Common myeloid progenitor, CD34-positive (primary cell): ENCODE measurements at regions not wholly inside any gene's neighbourhood (a gene's known extent, or its start where the extent isn't known, plus 50 kb on each side); places are given as distances from the start of the nearest gene placed in this dataset.
"Not testable (repeated sequence)": the region's sequence is repeated elsewhere in the genome, so short reads cannot be mapped to it uniquely, and the experiment has no call there.

Experiments used
- CTCF ChIA-PET: fragments of 350-600 bp; sonication (Branson Sonifier 250); formaldehyde crosslinking; loops from one replicate; lab custom pipeline; 2021; ENCODE audit warnings: antibody characterized with exemption; lab: Charles Lee
- POLR2A ChIA-PET: fragments of 350-600 bp; sonication (Branson Sonifier 250); formaldehyde crosslinking; loops from one replicate; lab custom pipeline; 2021; ENCODE audit warnings: antibody characterized with exemption; lab: Charles Lee
- DNase-seq, 3 donors: peaks; one replicate each; pipeline versions ENCODE4 v3.0.0 to v3.0.0-alpha.2; 2013
- H3K27ac ChIP-seq, 2 experiments: 1 replicate in 1 of 2; 2 replicates in 1 of 2; pipeline ENCODE4 v1.7.0; 2013; ENCODE audit warnings: inconsistent platforms in 2 of 2, low read length in 2 of 2, mild to moderate bottlenecking in 2 of 2, low read depth in 1 of 2, moderate library complexity in 1 of 2; ENCODE audit not compliant: severe bottlenecking in 2 of 2, insufficient read depth in 1 of 2, poor library complexity in 1 of 2
- H3K27me3 ChIP-seq, 5 experiments: replicated peaks in 2 of 5; 1 replicate in 3 of 5; 2 replicates in 2 of 5; pipeline versions ENCODE4 v1.6.1 to v1.7.0; 2013; ENCODE audit warnings: low read length in 4 of 5, mild to moderate bottlenecking in 2 of 5, moderate library complexity in 2 of 5, inconsistent platforms in 1 of 5; ENCODE audit not compliant: insufficient read depth in 5 of 5, control insufficient read depth in 4 of 5
- H3K36me3 ChIP-seq, 4 experiments: 1 replicate in 2 of 4; 2 replicates in 2 of 4; pipeline versions ENCODE4 v1.6.1 to v1.7.0; 2013; ENCODE audit warnings: low read length in 3 of 4, control low read depth in 1 of 4, mild to moderate bottlenecking in 1 of 4; ENCODE audit not compliant: control insufficient read depth in 4 of 4, insufficient read depth in 4 of 4
- H3K4me1 ChIP-seq, 4 experiments: 1 replicate in 3 of 4; 2 replicates in 1 of 4; pipeline versions ENCODE4 v1.6.1 to v1.7.1; 2013; ENCODE audit warnings: low read length in 3 of 4, mild to moderate bottlenecking in 3 of 4, control low read depth in 1 of 4, inconsistent platforms in 1 of 4, moderate library complexity in 1 of 4; ENCODE audit not compliant: control insufficient read depth in 4 of 4, insufficient read depth in 4 of 4; ENCODE audit errors: control extremely low read depth in 1 of 4
- H3K4me3 ChIP-seq, 7 experiments: 1 replicate in 4 of 7; 2 replicates in 3 of 7; pipeline versions ENCODE4 v1.5.1 to v1.7.0; 2013; ENCODE audit warnings: mild to moderate bottlenecking in 7 of 7, low read length in 6 of 7, moderate library complexity in 6 of 7, inconsistent platforms in 2 of 7, low read depth in 2 of 7, control low read depth in 1 of 7; ENCODE audit not compliant: insufficient read depth in 4 of 7, control insufficient read depth in 1 of 7; ENCODE audit errors: extremely low read depth in 1 of 7
- H3K9me3 ChIP-seq, 5 experiments: 1 replicate in 4 of 5; 2 replicates in 1 of 5; pipeline versions ENCODE4 v1.6.1 to v1.7.1; 2013; ENCODE audit warnings: low read length in 4 of 5, mild to moderate bottlenecking in 2 of 5, inconsistent platforms in 1 of 5, low read depth in 1 of 5, moderate library complexity in 1 of 5; ENCODE audit not compliant: control insufficient read depth in 4 of 5, insufficient read depth in 2 of 5; ENCODE audit errors: control extremely low read depth in 1 of 5
- WGBS: methylation state at CpG from one replicate; pipeline ENCODE4 v1.1.5; 2013; ENCODE audit not compliant: insufficient coverage; 5-methylcytosine and 5-hydroxymethylcytosine counted together

DNA sequence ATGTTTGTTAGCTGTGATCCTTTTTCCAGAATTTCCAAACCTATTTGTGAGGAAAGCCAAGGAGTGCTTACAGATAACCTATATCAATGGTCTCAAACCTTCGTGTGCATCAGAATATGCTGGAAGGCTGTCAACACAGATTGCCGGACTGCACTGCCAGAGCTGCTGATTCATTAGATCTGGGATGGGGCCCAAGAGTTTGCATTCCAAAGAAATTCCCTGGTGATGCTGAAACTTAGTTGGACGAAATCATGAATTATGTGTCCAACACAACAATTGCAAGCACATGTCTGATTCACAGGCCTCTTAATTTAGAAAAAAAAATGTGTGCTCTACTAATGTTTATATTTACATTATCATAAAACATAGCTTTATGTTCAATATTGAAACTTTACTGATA lies 544.0 kb upstream of the AMOT start:
- H3K27ac ChIP-seq: no peak overlapping the region
- no peak for DNase-seq
- no peaks in the 10 kb centered on the region for H3K9me3 ChIP-seq
- ChIA-PET POLR2A (no interaction called here), CTCF (no interaction called here)
- no peaks in the 10 kb centered on the region for H3K36me3 ChIP-seq
- 50% methylated on average over 2 of the region's 3 CpGs for WGBS
- H3K4me3 ChIP-seq: no peak overlapping the region
- H3K27me3 ChIP-seq: peaks cover 0 to 3% (median 0%) of the 10 kb centered on the region in 5 experiments
- H3K4me1 ChIP-seq: no peaks in the 10 kb centered on the region

DNA sequence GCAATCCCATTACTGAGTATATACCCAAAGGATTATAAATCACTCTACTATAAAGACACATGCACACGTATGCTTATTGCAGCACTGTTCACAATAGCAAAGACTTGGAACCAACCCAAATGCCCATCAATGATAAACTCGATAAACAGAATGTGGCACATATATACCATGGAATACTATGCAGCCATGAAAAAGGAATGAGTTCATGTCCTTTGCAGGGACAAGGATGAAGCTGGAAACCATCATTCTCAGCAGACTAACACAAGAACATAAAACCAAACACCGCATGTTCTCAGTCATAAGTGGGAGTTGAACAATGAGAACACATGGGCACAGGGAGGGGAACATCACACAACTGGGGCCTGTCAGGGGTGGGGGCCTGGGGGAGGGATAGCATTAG lies 532.8 kb upstream of the AMOT start:
- H3K4me1 ChIP-seq, DNase-seq, H3K4me3 ChIP-seq, H3K9me3 ChIP-seq, POLR2A ChIA-PET, CTCF ChIA-PET, H3K36me3 ChIP-seq, H3K27ac ChIP-seq, H3K27me3 ChIP-seq: not testable (repeated sequence)
- 71% methylated on average over 1 of the region's 3 CpGs for WGBS

DNA sequence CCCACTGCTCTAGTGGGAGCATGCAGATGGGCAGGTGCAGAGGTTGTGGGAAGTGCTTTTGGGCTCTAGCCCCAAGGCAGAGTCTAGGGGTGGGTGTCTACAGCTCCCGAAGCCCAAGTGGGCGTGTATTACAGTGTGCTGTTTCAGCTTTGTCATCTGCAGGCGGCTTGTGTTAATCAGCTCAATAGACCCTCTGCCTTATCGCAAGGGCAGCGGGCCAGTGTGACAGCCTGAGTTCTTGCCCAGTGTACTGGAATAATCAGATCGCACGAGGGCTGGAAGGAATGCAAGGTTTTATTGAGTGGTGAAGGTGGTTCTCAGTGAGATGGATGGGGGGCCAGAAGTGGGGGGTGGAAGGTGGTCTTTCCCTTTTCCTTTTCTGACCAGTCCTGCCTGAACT lies 529.4 kb upstream of the AMOT start:
- Histone ChIP-seq H3K27me3 (no peaks in the 10 kb centered on the region), H3K9me3 (no peaks in the 10 kb centered on the region), H3K4me1 (no peaks in the 10 kb centered on the region), H3K4me3 (no peak overlapping the region), H3K27ac (no peak overlapping the region), H3K36me3 (no peaks in the 10 kb centered on the region)
- POLR2A ChIA-PET: no interaction called here
- CTCF ChIA-PET: no interaction called here
- DNase-seq: no peak
- 82% methylated on average over 5 of the region's 7 CpGs for WGBS

DNA sequence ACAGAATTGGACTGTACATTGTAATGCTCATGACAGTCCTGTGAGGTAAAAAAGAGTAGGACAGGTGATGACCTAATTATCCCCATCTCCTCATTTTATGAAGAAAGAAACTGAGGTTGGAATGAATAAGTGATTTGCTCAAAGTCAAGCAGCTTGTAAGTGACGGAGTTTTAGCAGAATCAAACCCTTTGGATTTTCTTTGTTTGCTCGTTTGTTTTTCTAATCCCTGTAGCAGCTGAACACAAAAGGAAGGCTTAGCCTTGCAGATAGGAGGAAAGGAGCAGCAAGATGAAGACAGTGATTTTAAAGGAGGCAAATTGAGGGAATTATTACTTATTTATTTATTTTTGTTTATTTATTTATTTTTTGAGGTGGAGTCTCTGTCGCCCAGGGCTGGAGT lies 528.4 kb upstream of the AMOT start:
- no peak for DNase-seq
- Histone ChIP-seq H3K9me3 (no peaks in the 10 kb centered on the region), H3K27ac (no peak overlapping the region), H3K36me3 (no peaks in the 10 kb centered on the region), H3K4me1 (no peaks in the 10 kb centered on the region), H3K4me3 (no peak overlapping the region), H3K27me3 (no peaks in the 10 kb centered on the region)
- WGBS: 82% methylated on average over 3 of the region's 3 CpGs
- ChIA-PET POLR2A (no interaction called here), CTCF (no interaction called here)

DNA sequence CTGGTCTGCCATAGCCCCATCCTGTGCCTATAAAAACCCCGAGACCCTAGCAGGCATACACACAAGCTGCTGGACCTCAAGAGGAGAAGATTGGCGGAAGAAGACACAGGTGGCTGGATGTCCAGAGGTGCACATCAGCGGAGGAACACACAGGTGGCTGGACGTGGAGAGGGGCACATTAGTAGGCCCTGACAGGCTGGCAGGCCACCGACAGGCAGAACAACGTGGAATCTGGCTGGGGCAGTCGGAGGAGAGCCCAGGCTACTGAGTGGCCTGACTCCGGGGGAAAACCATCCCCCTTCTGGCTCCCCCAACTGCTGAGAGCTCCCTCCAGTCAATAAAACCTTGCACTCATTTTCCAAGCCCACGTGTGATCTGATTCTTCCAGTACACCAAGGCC lies 512.5 kb upstream of the AMOT start:
- Histone ChIP-seq H3K4me1 (no peaks in the 10 kb centered on the region), H3K27me3 (no peaks in the 10 kb centered on the region), H3K27ac (no peak overlapping the region), H3K9me3 (no peaks in the 10 kb centered on the region), H3K4me3 (no peak overlapping the region), H3K36me3 (no peaks in the 10 kb centered on the region)
- DNase-seq: no peak
- ChIA-PET POLR2A (no interaction called here), CTCF (no interaction called here)
- WGBS: 82% methylated on average over 9 of the region's 9 CpGs

DNA sequence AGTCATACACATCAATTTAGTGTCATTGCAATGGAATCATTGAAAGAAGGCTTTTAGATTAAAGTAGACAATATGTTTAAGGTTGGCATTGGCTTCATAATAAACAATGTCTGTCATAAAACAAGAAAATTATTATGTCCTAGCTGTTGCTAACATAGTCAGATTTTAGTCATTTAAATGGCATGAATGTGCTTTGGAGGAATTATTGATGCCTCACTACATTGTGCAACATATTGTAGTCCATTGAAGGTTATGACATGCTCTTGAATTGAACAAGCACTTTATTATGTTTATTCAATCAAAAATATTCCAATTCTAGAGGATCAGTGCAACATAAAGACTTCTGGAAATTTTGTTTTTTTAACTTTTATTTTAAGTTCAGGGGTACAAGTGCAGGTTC lies 489.8 kb upstream of the AMOT start:
- POLR2A ChIA-PET: no interaction called here
- Histone ChIP-seq H3K27ac (no peak overlapping the region), H3K4me1 (no peaks in the 10 kb centered on the region), H3K4me3 (no peak overlapping the region), H3K27me3 (no peaks in the 10 kb centered on the region), H3K36me3 (no peaks in the 10 kb centered on the region), H3K9me3 (no peaks in the 10 kb centered on the region)
- CTCF ChIA-PET: no interaction called here
- DNase-seq: no peak

DNA sequence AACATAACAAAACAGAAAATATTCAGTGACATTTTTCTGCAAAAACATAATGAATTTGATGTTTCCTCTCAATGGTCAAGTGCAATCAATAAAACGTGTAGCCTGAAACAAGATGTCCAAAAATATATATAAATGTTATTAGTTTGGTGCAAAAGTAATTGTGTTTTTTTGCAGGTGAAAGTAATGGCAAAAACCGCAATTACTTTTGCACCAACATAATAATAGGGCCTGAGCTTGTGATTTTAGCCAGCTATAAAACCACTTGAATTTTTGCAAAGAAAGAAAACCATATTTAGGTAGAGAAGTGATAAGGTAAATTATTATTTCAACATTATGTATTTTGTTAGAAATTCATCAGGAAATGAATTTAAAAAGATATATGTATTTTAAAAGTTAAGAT lies 475.3 kb upstream of the AMOT start:
- H3K4me1 ChIP-seq: no peaks in the 10 kb centered on the region
- WGBS: no CpG with 5 or more reads among the region's 2 CpGs
- peaks cover 0 to 3% (median 0%) of the 10 kb centered on the region in 5 experiments for H3K27me3 ChIP-seq
- ChIA-PET CTCF (no interaction called here), POLR2A (no interaction called here)
- no peak overlapping the region for H3K4me3 ChIP-seq
- H3K27ac ChIP-seq: no peak overlapping the region
- no peak for DNase-seq
- H3K9me3 ChIP-seq: no peaks in the 10 kb centered on the region
- H3K36me3 ChIP-seq: no peaks in the 10 kb centered on the region
